ENCODE measurements at regions not wholly inside any gene's neighbourhood (a gene's known extent, or its start where the extent isn't known, plus 50 kb on each side); places are given as distances from the start of the nearest gene placed in this dataset.
"Not testable (repeated sequence)": the region's sequence is repeated elsewhere in the genome, so short reads cannot be mapped to it uniquely, and the experiment has no call there.

DNA sequence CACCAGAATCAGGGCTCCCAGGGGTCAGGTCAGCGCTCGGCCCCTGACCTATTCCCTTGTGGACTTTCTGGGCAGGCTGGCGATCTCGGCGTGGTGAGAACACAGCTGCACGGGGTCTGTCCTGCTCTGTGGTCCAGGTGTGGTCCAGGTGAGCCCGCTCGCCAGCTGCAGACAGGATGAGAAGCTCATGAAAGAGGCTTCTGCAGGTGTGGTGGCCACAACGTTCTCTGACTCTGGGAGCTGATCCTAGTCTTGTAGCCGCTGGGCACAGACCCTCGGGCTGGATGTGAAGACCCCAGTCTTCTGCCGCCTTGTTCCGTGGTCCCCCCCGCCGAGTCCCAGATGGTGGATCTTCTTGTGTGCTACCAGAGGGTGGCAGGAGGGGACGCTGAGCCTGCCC is 129.7 kb downstream of the RTP5 start:
- no peak overlapping the region for H3K4me3 ChIP-seq (replicated peaks in 1 of 2; ENCODE audit: low read depth in 2 of 2, low read length in 2 of 2)
- TF ChIP-seq, protein P1, sequence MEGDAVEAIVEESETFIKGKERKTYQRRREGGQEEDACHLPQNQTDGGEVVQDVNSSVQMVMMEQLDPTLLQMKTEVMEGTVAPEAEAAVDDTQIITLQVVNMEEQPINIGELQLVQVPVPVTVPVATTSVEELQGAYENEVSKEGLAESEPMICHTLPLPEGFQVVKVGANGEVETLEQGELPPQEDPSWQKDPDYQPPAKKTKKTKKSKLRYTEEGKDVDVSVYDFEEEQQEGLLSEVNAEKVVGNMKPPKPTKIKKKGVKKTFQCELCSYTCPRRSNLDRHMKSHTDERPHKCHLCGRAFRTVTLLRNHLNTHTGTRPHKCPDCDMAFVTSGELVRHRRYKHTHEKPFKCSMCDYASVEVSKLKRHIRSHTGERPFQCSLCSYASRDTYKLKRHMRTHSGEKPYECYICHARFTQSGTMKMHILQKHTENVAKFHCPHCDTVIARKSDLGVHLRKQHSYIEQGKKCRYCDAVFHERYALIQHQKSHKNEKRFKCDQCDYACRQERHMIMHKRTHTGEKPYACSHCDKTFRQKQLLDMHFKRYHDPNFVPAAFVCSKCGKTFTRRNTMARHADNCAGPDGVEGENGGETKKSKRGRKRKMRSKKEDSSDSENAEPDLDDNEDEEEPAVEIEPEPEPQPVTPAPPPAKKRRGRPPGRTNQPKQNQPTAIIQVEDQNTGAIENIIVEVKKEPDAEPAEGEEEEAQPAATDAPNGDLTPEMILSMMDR (IDR thresholded peaks at IDR 0.05; ENCODE audit: low read depth, low read length), result no peak
- DNase-seq (ENCODE audit: low read depth in 2 of 2), result no peak

DNA sequence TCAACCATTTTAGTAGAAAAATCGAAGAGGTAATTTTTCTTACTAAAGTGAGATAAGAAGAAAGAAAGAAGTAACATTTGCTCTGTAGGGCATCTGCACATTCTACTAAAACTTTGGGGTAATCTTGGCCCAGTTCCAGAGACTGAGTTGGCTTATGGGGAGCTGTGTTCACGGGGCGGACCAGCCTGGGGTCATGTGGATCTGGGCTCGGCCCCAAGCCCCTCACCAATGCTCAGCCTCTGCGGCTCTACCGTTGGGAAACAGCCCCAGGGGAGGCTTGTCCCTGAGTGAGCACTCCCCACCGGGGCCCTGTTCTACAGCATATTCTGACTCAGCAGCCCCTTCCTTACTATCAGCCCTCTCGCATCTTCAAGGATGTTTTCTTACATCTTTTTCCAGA is 132.3 kb downstream of the RTP5 start:
- TF ChIP-seq, protein P1 (IDR thresholded peaks at IDR 0.05; ENCODE audit: low read depth, low read length), result no peak
- no peak overlapping the region for H3K4me3 ChIP-seq (replicated peaks in 1 of 2; ENCODE audit: low read depth in 2 of 2, low read length in 2 of 2)
- DNase-seq (ENCODE audit: low read depth in 2 of 2), result no peak

DNA sequence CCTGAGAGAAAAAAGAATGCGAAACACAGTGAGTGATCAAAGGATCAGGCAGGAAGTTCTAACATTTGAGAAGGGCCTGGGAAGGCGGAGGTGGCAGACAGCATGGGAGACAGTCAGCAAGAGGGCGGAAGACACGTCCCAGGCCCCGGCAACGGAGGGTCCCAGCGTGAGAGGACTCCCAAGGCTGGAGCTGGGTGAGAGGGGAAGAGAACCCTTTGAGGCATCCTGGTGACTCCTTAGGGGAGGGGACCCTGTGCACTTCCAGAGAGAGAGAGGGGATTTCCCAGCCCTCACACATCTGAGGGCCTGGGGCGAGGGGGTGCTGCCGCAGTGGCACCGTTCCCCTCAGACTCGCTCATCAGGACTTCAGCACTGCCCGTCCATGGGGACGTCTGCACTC is 133.4 kb downstream of the RTP5 start:
- TF ChIP-seq, protein P1 (IDR thresholded peaks at IDR 0.05; ENCODE audit: low read depth, low read length), result no peak
- no peak overlapping the region for H3K4me3 ChIP-seq (replicated peaks in 1 of 2; ENCODE audit: low read depth in 2 of 2, low read length in 2 of 2)
- no peak for DNase-seq (ENCODE audit: low read depth in 2 of 2)

DNA sequence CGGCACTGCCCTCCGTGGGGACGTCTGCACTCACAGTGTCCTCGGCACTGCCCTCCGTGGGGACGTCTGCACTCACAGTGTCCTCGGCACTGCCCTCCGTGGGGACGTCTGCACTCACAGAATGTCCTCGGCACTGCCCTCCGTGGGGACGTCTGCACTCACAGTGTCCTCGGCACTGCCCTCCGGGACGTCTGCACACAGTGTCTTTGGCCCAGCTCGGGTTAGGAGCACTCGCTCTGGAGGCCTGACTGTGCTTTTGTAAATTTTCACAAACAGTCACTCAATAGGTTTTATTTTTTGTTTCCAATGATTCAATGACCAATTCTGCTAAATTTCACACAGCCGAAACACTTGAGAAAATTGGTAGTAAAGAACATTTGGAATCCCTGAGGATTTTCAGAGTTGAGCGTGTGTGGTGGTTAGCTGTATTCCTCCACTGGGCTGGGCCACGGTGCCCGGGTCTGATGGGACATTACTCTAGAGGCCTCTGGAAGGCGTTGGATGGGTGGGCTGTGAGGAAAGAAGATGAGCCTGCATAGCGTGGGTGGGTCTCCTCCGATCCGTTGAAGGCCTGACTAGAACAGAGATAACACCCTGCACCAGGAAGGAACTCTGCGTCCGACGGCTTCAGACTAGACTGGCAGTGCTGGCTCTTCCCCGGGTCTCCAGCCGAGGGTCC is 134.8 kb downstream of the RTP5 start:
- DNase-seq (ENCODE audit: low read depth in 2 of 2), result no peak
- no peak overlapping the region for H3K4me3 ChIP-seq (replicated peaks in 1 of 2; ENCODE audit: low read depth in 2 of 2, low read length in 2 of 2)
- TF ChIP-seq, protein P1 (IDR thresholded peaks at IDR 0.05; ENCODE audit: low read depth, low read length), result no peak

DNA sequence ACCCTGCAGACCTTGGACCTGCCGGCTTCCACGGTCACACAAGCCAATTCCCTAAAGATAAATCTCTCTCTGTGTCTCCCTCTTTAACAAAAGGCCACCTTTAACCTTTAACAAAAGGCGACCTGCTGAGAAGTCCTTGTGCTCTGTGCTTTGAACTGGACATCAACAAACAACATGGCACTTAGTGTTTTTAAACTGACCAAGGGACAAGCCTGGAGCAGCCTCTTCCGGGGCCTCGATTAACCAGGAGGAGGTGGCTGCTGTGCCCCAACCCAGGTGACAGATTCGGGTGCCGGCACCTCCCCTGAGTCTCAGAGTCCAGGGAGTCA is 135.3 kb downstream of the RTP5 start:
- TF ChIP-seq, protein P1 (IDR thresholded peaks at IDR 0.05; ENCODE audit: low read depth, low read length), result no peak
- no peak overlapping the region for H3K4me3 ChIP-seq (replicated peaks in 1 of 2; ENCODE audit: low read depth in 2 of 2, low read length in 2 of 2)
- DNase-seq (ENCODE audit: low read depth in 2 of 2), result no peak

DNA sequence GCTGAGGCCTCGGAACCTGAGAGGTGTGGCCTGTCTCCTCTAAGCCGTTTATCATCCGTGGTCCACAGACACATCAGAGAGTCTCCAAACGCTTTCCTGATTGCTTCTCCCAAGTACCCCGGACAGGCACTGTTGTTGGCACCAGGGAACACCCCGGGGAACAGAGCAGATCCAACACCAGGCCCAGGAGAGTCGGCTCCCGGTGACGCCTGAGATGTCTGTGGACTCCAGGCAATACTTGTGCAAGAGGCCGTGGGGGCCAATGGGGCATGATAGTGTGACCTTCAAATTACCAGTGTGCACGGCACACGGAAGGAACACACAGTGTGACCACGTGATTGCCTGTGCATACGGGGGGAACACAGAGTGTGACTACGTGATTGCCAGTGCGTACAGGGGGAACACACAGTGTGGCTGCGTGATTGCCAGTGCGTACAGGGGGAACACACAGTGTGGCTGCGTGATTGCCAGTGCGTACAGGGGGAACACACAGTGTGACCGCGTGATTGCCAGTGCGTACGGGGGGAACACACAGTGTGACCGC is 136.6 kb downstream of the RTP5 start:
- not testable (repeated sequence) for H3K4me3 ChIP-seq (replicated peaks in 1 of 2; ENCODE audit: low read depth in 2 of 2, low read length in 2 of 2); DNase-seq (ENCODE audit: low read depth in 2 of 2)

DNA sequence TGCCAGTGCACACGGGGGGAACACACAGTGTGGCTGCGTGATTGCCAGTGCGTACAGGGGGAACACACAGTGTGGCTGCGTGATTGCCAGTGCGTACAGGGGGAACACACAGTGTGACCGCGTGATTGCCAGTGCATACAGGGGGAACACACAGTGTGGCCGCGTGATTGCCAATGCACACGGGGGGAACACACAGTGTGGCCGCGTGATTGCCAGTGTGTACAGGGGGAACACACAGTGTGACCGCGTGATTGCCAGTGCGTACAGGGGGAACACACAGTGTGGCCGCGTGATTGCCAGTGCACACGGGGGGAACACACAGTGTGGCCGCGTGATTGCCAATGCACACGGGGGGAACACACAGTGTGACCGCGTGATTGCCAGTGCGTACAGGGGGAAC is 139.4 kb downstream of the RTP5 start:
- H3K4me3 ChIP-seq (replicated peaks in 1 of 2; ENCODE audit: low read depth in 2 of 2, low read length in 2 of 2); DNase-seq (ENCODE audit: low read depth in 2 of 2): not testable (repeated sequence)

DNA sequence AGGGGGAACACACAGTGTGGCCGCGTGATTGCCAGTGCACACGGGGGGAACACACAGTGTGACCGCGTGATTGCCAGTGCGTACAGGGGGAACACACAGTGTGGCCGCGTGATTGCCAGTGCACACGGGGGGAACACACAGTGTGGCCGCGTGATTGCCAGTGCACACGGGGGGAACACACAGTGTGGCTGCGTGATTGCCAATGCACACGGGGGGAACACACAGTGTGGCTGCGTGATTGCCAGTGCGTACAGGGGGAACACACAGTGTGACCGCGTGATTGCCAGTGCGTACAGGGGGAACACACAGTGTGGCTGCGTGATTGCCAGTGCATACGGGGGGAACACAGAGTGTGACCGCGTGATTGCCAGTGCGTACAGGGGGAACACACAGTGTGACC is 140.3 kb downstream of the RTP5 start:
- not testable (repeated sequence) for H3K4me3 ChIP-seq (replicated peaks in 1 of 2; ENCODE audit: low read depth in 2 of 2, low read length in 2 of 2); DNase-seq (ENCODE audit: low read depth in 2 of 2)

DNA sequence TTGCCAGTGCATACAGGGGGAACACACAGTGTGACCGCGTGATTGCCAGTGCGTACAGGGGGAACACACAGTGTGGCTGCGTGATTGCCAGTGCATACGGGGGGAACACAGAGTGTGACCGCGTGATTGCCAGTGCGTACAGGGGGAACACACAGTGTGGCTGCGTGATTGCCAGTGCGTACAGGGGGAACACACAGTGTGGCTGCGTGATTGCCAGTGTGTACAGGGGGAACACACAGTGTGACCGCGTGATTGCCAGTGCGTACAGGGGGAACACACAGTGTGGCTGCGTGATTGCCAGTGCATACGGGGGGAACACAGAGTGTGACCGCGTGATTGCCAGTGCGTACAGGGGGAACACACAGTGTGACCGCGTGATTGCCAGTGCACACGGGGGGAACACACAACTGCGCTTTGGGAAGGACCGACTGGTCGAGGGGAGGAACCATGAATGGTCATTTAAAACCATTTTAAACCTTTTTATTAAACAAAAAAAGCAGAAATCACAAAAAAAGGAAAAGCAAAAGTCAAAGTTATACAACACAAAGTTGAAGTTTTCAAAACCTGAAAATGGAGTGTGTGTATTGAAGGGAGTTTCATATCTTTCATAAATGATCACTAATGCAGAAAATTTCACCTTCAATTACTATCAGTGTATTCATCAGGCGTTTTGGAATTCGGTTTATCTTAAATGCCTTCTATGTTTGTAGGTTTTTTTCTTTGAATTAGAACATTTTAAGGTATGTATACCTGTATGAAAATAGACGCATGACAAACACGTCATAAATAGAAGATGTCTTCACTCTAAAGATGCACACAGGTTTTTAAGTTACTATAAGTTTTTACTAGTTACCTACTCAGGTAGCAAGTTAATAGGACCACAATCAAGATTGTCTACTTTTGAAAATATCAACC is 141.0 kb downstream of the RTP5 start:
- peak in 1 of 2 donors; percentile 4 for DNase-seq (ENCODE audit: low read depth in 2 of 2)

More for the DNA sequence above, 141.0 kb downstream of the RTP5 start:
- not testable (repeated sequence) for H3K4me3 ChIP-seq (replicated peaks in 1 of 2; ENCODE audit: low read depth in 2 of 2, low read length in 2 of 2)

All from cardiac fibroblast (primary cell).